ENCODE measurements at regions not wholly inside any gene's neighbourhood (a gene's known extent, or its start where the extent isn't known, plus 50 kb on each side); places are given as distances from the start of the nearest gene placed in this dataset.

DNA sequence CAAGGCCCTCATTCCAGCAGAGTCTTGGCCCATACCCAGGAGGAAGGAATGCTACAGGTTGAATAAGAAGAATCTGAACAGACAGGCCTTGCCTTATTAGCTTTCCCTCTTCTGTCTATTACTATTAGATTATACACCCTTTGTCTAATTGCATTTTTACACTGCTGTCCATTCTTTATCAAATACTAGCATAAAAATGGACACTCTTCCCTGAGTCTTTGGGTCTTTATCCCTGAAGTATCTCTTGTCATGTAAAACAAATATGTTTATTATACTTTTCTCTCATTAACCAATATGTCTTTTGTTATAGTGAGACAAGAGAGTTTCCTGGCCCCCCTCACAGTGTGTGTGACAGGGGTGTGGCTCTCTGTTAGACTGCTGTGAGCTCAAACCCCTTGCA, 897.4 kb upstream of the SEL1L start:
- TF ChIP-seq, protein P1, sequence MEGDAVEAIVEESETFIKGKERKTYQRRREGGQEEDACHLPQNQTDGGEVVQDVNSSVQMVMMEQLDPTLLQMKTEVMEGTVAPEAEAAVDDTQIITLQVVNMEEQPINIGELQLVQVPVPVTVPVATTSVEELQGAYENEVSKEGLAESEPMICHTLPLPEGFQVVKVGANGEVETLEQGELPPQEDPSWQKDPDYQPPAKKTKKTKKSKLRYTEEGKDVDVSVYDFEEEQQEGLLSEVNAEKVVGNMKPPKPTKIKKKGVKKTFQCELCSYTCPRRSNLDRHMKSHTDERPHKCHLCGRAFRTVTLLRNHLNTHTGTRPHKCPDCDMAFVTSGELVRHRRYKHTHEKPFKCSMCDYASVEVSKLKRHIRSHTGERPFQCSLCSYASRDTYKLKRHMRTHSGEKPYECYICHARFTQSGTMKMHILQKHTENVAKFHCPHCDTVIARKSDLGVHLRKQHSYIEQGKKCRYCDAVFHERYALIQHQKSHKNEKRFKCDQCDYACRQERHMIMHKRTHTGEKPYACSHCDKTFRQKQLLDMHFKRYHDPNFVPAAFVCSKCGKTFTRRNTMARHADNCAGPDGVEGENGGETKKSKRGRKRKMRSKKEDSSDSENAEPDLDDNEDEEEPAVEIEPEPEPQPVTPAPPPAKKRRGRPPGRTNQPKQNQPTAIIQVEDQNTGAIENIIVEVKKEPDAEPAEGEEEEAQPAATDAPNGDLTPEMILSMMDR (IDR thresholded peaks at IDR 0.05; ENCODE audit: low read depth, low read length), result no peak
- no peaks in the 10 kb centered on the region for H3K27me3 ChIP-seq (ENCODE audit: control insufficient read depth, insufficient read depth, low read length)
- DNase-seq (ENCODE audit: low read depth, low spot score), result no peak
- no peak overlapping the region for H3K27ac ChIP-seq (ENCODE audit: low read depth, low read length)
- ChIA-PET CTCF (no interaction called here), POLR2A (no interaction called here)
- no peak overlapping the region for H3K4me3 ChIP-seq (ENCODE audit: low read depth, low read length)
- peaks cover 15% of the 10 kb centered on the region; the same call in 1 of the 2 replicates for H3K9me3 ChIP-seq (ENCODE audit: control insufficient read depth, insufficient read depth, low read length)

DNA sequence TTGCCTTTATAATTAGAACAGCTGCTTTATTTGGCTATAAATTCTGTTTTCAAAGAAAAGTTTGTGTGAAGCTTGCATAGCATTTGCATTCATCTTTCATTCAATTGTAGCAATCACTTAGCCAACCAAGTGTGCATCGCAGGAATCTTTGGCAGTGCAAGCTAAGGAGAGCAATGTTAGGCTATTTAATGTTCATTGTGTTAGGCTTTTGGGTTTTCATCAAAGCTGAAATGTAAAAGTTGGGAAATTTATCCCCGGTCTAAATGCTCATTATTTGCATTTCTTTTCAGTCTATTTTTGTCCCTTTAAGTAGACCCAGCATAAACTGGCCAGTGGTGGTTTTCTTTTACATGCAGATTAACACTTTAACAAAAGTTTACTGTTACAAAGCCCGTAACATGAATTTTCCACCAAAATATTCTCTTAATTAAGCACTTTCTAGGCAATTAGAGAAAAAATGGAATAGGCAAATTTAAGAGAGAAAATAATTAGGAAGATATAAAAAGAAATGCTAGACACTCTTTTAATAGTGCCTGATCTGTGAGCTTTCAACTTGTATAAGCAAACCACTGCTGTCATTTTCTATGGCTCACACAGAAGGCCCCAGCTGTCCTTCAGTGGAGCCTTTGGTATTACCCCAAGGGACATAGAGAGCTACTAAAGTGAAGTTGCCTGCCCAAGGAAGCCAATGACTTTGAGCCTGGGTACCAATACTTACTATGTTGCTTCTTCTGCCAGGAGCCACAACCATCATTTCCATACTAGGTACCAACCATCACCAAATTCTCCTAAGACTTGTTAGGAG, 898.9 kb upstream of the SEL1L start:
- CTCF ChIA-PET, result no interaction called here
- DNase-seq (ENCODE audit: low read depth, low spot score), result no peak
- Histone ChIP-seq H3K27me3 (ENCODE audit: control insufficient read depth, insufficient read depth, low read length) (no peaks in the 10 kb centered on the region), H3K4me3 (ENCODE audit: low read depth, low read length) (no peak overlapping the region), H3K27ac (ENCODE audit: low read depth, low read length) (no peak overlapping the region), H3K9me3 (ENCODE audit: control insufficient read depth, insufficient read depth, low read length) (peaks cover 18% of the 10 kb centered on the region; the same call in 1 of the 2 replicates)
- TF ChIP-seq, protein P1 (IDR thresholded peaks at IDR 0.05; ENCODE audit: low read depth, low read length), result no peak
- POLR2A ChIA-PET, result no interaction called here

DNA sequence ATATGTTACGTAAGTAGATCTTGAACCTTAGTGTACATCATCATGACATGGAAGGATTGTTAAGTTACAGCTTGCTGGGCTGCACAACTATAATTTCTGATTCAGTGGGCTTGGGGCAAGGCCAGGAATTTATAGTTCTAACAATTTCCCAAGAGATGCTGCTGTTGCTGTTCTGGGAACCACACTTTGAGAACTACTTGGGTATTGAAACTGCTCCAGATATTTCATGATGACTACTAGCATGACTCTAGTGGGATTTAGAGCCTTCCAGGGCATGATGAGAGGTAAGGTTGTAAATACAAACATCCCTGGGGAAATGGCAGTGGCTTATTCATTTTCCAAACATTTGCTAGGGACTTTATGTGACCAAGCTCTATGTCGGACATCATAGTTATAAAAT, 904.8 kb upstream of the SEL1L start:
- CTCF ChIA-PET, result interaction anchor here (0.6 kb wide), 1 partner anchor 86 kb away, joined by 3 read pairs; no protein-coding TSS in a partner anchor
- no peaks in the 10 kb centered on the region for H3K27me3 ChIP-seq (ENCODE audit: control insufficient read depth, insufficient read depth, low read length)
- H3K9me3 ChIP-seq (ENCODE audit: control insufficient read depth, insufficient read depth, low read length), result peaks cover 3% of the 10 kb centered on the region; the same call in 1 of the 2 replicates
- H3K4me3 ChIP-seq (ENCODE audit: low read depth, low read length), result no peak overlapping the region
- H3K27ac ChIP-seq (ENCODE audit: low read depth, low read length), result no peak overlapping the region
- POLR2A ChIA-PET, result no interaction called here
- no peak for DNase-seq (ENCODE audit: low read depth, low spot score)
- TF ChIP-seq, protein P1 (IDR thresholded peaks at IDR 0.05; ENCODE audit: low read depth, low read length), result no peak

DNA sequence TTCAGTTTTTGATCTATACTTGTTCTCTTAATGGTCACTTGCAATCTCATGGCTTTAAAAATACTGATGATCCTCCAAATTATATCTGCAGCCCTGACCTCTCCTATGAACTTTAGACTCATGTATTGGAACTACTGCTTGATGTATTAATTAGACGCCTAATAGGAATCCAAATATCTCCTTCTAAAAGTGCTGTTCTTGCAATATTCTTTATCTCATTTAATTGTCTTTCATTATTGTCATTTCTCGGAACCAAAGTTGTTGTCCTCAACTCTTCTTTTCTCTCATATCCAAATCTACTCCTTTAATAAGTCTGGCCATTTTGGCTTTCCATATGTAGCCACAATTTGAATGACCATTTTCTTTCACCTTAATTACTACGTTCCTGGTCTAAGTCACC, 907.6 kb upstream of the SEL1L start:
- DNase-seq (ENCODE audit: low read depth, low spot score), result no peak
- no peak overlapping the region for H3K4me3 ChIP-seq (ENCODE audit: low read depth, low read length)
- ChIA-PET POLR2A (no interaction called here), CTCF (no interaction called here)
- TF ChIP-seq, protein P1 (IDR thresholded peaks at IDR 0.05; ENCODE audit: low read depth, low read length), result no peak
- no peak overlapping the region for H3K27ac ChIP-seq (ENCODE audit: low read depth, low read length)
- peaks cover 3% of the 10 kb centered on the region; the same call in 1 of the 2 replicates for H3K9me3 ChIP-seq (ENCODE audit: control insufficient read depth, insufficient read depth, low read length)
- no peaks in the 10 kb centered on the region for H3K27me3 ChIP-seq (ENCODE audit: control insufficient read depth, insufficient read depth, low read length)

DNA sequence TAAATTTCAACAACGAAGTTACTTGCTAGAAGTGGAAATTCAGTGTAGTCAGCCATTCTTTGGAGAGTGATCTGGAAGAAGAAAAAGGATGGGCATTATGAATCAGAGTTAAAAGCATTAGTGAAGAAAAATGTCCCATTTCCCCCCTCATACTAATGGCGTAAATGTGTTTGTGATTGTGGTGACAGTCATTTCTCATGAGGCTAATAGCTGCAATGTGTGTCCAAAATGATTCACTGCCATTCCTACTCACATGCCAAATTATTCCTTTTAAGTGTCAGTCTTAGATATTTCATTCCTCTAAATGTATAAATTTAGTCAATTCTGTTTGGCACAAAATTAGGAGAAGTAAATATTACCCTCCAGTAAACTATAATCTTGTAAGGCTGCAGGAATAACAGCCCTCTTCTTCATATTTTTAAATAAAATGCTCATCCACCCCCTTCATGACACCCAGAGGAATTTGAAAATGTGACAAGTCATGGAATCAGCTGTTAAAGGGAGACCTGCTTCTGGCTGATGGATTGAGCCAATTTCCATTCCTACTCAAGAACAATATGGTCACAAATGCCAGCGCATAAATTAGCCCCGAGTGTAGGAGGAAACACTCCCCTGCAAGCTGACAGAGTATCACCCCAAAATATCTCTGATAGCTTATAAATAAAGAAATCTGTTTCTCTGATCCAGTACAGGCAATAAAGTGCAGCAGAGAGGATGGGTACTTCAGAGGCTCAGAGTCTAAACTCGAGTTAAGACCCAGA, 912.3 kb upstream of the SEL1L start:
- ChIA-PET POLR2A (no interaction called here), CTCF (no interaction called here)
- DNase-seq (ENCODE audit: low read depth, low spot score), result no peak
- no peak overlapping the region for H3K4me3 ChIP-seq (ENCODE audit: low read depth, low read length)
- no peaks in the 10 kb centered on the region; the same call in 1 of the 2 replicates for H3K9me3 ChIP-seq (ENCODE audit: control insufficient read depth, insufficient read depth, low read length)
- no peaks in the 10 kb centered on the region for H3K27me3 ChIP-seq (ENCODE audit: control insufficient read depth, insufficient read depth, low read length)
- TF ChIP-seq, protein P1 (IDR thresholded peaks at IDR 0.05; ENCODE audit: low read depth, low read length), result no peak
- no peak overlapping the region for H3K27ac ChIP-seq (ENCODE audit: low read depth, low read length)
